ENCODE measurements at regions not wholly inside any gene's neighbourhood (a gene's known extent, or its start where the extent isn't known, plus 50 kb on each side); places are given as distances from the start of the nearest gene placed in this dataset.

DNA sequence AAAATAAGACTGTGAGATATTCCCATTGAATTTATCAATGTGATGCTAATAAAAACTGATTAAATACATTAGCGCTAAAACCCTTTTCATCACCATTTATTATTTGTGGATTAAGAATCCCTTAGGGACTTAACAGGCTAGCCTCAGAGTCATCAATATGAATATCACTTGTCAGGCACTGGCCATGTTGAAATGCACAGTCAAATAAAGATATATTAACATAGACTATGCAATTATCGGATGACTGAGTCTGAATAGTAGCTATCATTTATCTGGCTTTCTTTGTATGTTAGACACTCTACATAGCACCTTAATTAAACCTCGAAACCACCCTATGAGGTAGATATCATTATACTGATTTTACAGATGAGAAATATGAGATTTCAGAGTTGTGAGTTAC is 213.6 kb downstream of the RDH14 start:
- TF ChIP-seq CTCF (conservative IDR thresholded peaks at IDR 0.05 in 1 of 2, IDR thresholded peaks at IDR 0.05 in 1 of 2; ENCODE audit: low read depth in 1 of 2, low read length in 2 of 2), result no peak
- no peak for TF ChIP-seq EZH2 (IDR thresholded peaks at IDR 0.05; ENCODE audit: low read length, missing control alignments)

Data from fibroblast of lung (primary cell).